Keratinocyte (primary cell): ENCODE measurements at regions not wholly inside any gene's neighbourhood (a gene's known extent, or its start where the extent isn't known, plus 50 kb on each side); places are given as distances from the start of the nearest gene placed in this dataset.

ENCODE experiments used
- DNase-seq: peaks from one replicate; pipeline ENCODE4 v3.0.0-alpha.2; 2011; ENCODE audit warnings: low read depth, missing footprints, low spot score
- FAIRE-seq: peaks from 2 replicates; lab custom pipeline; 2011; peaks lifted over from hg19 to GRCh38; lab: Jason Lieb, UNC
- H2AFZ ChIP-seq: 2 replicates; pipeline ENCODE4 v1.6.0; 2012; ENCODE audit warnings: low read length, control low read depth, inconsistent platforms; ENCODE audit not compliant: control insufficient read depth
- H3K27ac ChIP-seq: 2 replicates; pipeline ENCODE4 v1.5.1; 2011; ENCODE audit warnings: low read length; ENCODE audit not compliant: control insufficient read depth, insufficient read depth
- H3K27me3 ChIP-seq: 3 replicates; pipeline ENCODE4 v1.6.0; 2011; ENCODE audit warnings: low read length; ENCODE audit not compliant: control insufficient read depth, insufficient read depth; ENCODE audit errors: extremely low read depth
- H3K36me3 ChIP-seq, 2 experiments: 2 replicates in 1 of 2; 3 replicates in 1 of 2; pipeline ENCODE4 v1.5.1; 2011; ENCODE audit warnings: low read length in 2 of 2, mild to moderate bottlenecking in 1 of 2; ENCODE audit not compliant: control insufficient read depth in 2 of 2, insufficient read depth in 2 of 2; ENCODE audit errors: extremely low read depth in 1 of 2
- H3K4me1 ChIP-seq: 3 replicates; pipeline ENCODE4 v1.5.1; 2011; ENCODE audit warnings: low read length; ENCODE audit not compliant: control insufficient read depth, insufficient read depth; ENCODE audit errors: extremely low read depth
- H3K4me2 ChIP-seq: 3 replicates; pipeline ENCODE4 v1.6.0; 2011; ENCODE audit warnings: low read depth, low read length; ENCODE audit not compliant: control insufficient read depth, insufficient read depth; ENCODE audit errors: extremely low read depth
- H3K4me3 ChIP-seq, 3 experiments: fragments of 200-600 bp in 1 of 3; sonication (generic) in 1 of 3; 2 replicates in 2 of 3; 3 replicates in 1 of 3; pipeline ENCODE4 v1.5.1; 2011 to 2016; ENCODE audit warnings: low read length in 3 of 3, mild to moderate bottlenecking in 3 of 3, control low read depth in 2 of 3, inconsistent platforms in 1 of 3, low read depth in 1 of 3, mixed read lengths in 1 of 3, mixed run types in 1 of 3, moderate library complexity in 1 of 3; ENCODE audit not compliant: control insufficient read depth in 2 of 3, insufficient read depth in 2 of 3; ENCODE audit errors: extremely low read depth in 1 of 3
- H3K79me2 ChIP-seq: 2 replicates; pipeline ENCODE4 v1.6.0; 2012; ENCODE audit warnings: low read length; ENCODE audit not compliant: control insufficient read depth, insufficient read depth
- H3K9ac ChIP-seq: 3 replicates; pipeline ENCODE4 v1.6.0; 2011; ENCODE audit warnings: low read length; ENCODE audit not compliant: control insufficient read depth, insufficient read depth; ENCODE audit errors: extremely low read depth
- H3K9me1 ChIP-seq: 3 replicates; pipeline ENCODE4 v1.6.0; 2011; ENCODE audit warnings: low read length; ENCODE audit not compliant: control insufficient read depth, insufficient read depth; ENCODE audit errors: extremely low read depth
- H3K9me3 ChIP-seq: 2 replicates; pipeline ENCODE4 v1.5.1; 2012; ENCODE audit warnings: low read depth, low read length; ENCODE audit not compliant: control insufficient read depth
- H4K20me1 ChIP-seq: 3 replicates; pipeline ENCODE4 v1.6.0; 2011; ENCODE audit warnings: low read length; ENCODE audit not compliant: control insufficient read depth, insufficient read depth; ENCODE audit errors: extremely low read depth
- CTCF ChIP-seq, 3 experiments: IDR thresholded peaks in 1 of 3; conservative IDR thresholded peaks in 1 of 3; optimal IDR thresholded peaks in 1 of 3; 2 replicates in 2 of 3; 3 replicates in 1 of 3; pipeline versions ENCODE3 to v1.5.1; 2011; ENCODE audit warnings: low read length in 3 of 3, mild to moderate bottlenecking in 3 of 3, moderate library complexity in 2 of 3, control low read depth in 1 of 3, inconsistent platforms in 1 of 3; ENCODE audit not compliant: insufficient read depth in 2 of 3; ENCODE audit errors: extremely low read depth in 1 of 3
- EZH2 ChIP-seq: IDR thresholded peaks from one replicate; pipeline ENCODE4 v1.6.1; 2012; ENCODE audit warnings: inconsistent platforms, mild to moderate bottlenecking, low read length, moderate library complexity
- dilution Hi-C: fragments of 300-500 bp; cut with MboI; formaldehyde crosslinking; loops from one replicate; pipeline ENCODE4 v1.7.0; 2020; ENCODE audit warnings: low sequenced_read_pairs; ENCODE audit not compliant: extremely low pct_ligation_motif_present

GRCh38 chr6:8628736-8629135 is 193.4 kb upstream of the SLC35B3 start:
- peak overlapping the region; percentile 60 for H2AFZ ChIP-seq
- H3K79me2 ChIP-seq = no peaks in the 10 kb centered on the region
- peak overlapping the region; percentile 6 for H3K27ac ChIP-seq
- no peaks in the 10 kb centered on the region for H3K9me1 ChIP-seq
- no peaks in the 10 kb centered on the region for H4K20me1 ChIP-seq
- TF ChIP-seq EZH2 (no peak), CTCF (optimal IDR thresholded peaks at IDR 0.05 in 1 of 3, IDR thresholded peaks at IDR 0.05 in 1 of 3, conservative IDR thresholded peaks at IDR 0.05 in 1 of 3; ENCODE audit: extremely low read depth in 1 of 3, insufficient read depth in 2 of 3, low read length in 3 of 3) (no peak)
- H3K4me1 ChIP-seq = peaks cover 28% of the 10 kb centered on the region
- H3K4me2 ChIP-seq = peak overlapping the region; percentile 31
- dilution Hi-C loops = no loop called here
- H3K9me3 ChIP-seq = no peaks in the 10 kb centered on the region
- H3K9ac ChIP-seq = no peak overlapping the region
- no peak for DNase-seq
- no peaks in the 10 kb centered on the region for H3K27me3 ChIP-seq
- peak; percentile 85 for FAIRE-seq
- H3K4me3 ChIP-seq = peak overlapping the region in 1 of 3 experiments; percentile 13
- H3K36me3 ChIP-seq = no peaks in the 10 kb centered on the region

DNA sequence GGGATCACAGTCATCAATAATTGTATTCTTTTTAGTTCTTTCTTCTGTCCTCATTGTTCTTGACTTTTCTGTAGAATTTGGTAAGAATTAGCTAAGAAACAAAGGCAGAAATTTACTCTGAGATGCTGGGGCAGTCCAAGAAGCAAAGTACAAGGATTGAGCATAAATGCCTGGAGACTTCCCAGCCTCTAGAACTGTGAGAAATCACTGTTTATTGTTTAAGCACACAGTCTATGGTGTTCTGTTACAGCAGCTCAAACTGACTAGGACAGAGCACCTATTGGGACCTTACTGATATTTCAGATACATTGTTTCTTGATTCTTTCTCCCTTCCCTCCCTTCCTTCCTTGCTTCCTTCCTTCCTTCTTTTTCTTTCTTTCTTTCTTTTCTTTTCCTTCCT is 192.7 kb upstream of the SLC35B3 start:
- TF ChIP-seq CTCF (optimal IDR thresholded peaks at IDR 0.05 in 1 of 3, IDR thresholded peaks at IDR 0.05 in 1 of 3, conservative IDR thresholded peaks at IDR 0.05 in 1 of 3; ENCODE audit: extremely low read depth in 1 of 3, insufficient read depth in 2 of 3, low read length in 3 of 3) (no peak), EZH2 (no peak)
- Histone ChIP-seq H3K4me3 (peak overlapping the region in 2 of 3 experiments; percentile 55 to 56), H3K4me1 (peaks cover 27% of the 10 kb centered on the region), H2AFZ (peak overlapping the region; percentile 68), H3K79me2 (no peaks in the 10 kb centered on the region), H3K27me3 (no peaks in the 10 kb centered on the region), H3K27ac (peak overlapping the region; percentile 96), H3K9ac (peak overlapping the region; percentile 75), H3K9me1 (no peaks in the 10 kb centered on the region), H3K36me3 (no peaks in the 10 kb centered on the region), H3K4me2 (peak overlapping the region; percentile 88), H4K20me1 (no peaks in the 10 kb centered on the region), H3K9me3 (no peaks in the 10 kb centered on the region)
- dilution Hi-C loops = no loop called here
- DNase-seq = no peak
- peak; percentile 67 for FAIRE-seq
